ENCODE measurements at regions not wholly inside any gene's neighbourhood (a gene's known extent, or its start where the extent isn't known, plus 50 kb on each side); places are given as distances from the start of the nearest gene placed in this dataset.
"Not testable (repeated sequence)": the region's sequence is repeated elsewhere in the genome, so short reads cannot be mapped to it uniquely, and the experiment has no call there.

GRCh38 chr4:9000505-9001001 is 128.9 kb upstream of the HMX1 start:
- peak; percentile 48 for DNase-seq (ENCODE audit: extremely low spot score)
- POLR2A ChIA-PET: not testable (repeated sequence)
- peak; percentile 58 for TF ChIP-seq CTCF (IDR thresholded peaks at IDR 0.05; ENCODE audit: control extremely low read depth, extremely low read depth, low read depth, missing control alignments)
- CTCF ChIA-PET: interaction anchor here (0.7 to 1.0 kb wide), 6 partner anchors 9 to 121 kb away, joined by 3 to 4 read pairs (median 3); no protein-coding TSS in a partner anchor

- POLR2A ChIA-PET; DNase-seq (ENCODE audit: extremely low spot score); CTCF ChIA-PET: not testable (repeated sequence)
Measured at GRCh38 chr4:8992981-8993380, 121.3 kb upstream of the HMX1 start.

DNA sequence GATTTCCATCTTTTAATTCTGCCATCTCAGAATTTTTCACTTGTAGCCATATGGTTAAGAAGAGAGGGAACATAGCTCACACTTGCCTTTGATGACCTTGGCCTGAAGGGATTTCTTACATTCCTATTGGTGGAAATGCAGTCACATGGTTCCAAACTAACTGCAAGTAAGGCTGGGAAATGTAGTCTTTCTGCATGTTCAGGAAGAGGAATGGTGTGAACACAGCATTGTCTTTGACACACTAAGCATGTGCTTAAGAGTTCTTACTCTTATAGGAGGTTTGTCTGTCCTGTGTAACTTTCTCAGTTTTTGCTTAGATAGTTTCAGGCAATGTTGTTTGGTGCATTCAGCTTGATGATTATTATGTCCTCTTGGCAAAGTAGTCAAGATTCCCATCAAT is 119.8 kb upstream of the HMX1 start:
- DNase-seq (ENCODE audit: extremely low spot score); POLR2A ChIA-PET: not testable (repeated sequence)
- CTCF ChIA-PET: interaction anchor here (1.5 kb wide), 1 partner anchor 9 kb away, joined by 3 read pairs; no protein-coding TSS in a partner anchor

GRCh38 chr4:8990341-8990740 is 118.7 kb upstream of the HMX1 start:
- CTCF ChIA-PET; DNase-seq (ENCODE audit: extremely low spot score); POLR2A ChIA-PET: not testable (repeated sequence)

- CTCF ChIA-PET; POLR2A ChIA-PET; DNase-seq (ENCODE audit: extremely low spot score): not testable (repeated sequence)
Measured at GRCh38 chr4:8985786-8986185, 114.1 kb upstream of the HMX1 start.

DNA sequence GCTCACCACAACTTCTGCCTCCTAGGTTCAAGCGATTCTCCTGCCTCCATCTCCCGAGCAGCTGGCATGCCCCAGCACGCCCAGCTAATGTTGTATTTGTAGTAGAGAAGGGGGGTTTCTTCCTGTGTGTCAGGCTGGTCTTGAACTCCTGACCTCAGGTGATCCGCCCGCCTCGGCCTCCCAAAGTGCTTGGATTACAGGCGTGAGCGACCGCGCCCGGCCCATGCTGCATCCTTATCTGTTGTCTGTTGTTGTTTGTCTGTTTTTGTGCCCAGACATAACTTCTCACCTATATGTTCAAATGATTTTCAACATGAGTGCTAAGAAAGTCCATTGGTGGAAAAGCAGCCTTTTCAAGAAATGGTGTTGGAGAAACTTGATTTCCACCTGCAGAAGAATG is 113.0 kb upstream of the HMX1 start:
- DNase-seq (ENCODE audit: extremely low spot score); POLR2A ChIA-PET; CTCF ChIA-PET: not testable (repeated sequence)

DNA sequence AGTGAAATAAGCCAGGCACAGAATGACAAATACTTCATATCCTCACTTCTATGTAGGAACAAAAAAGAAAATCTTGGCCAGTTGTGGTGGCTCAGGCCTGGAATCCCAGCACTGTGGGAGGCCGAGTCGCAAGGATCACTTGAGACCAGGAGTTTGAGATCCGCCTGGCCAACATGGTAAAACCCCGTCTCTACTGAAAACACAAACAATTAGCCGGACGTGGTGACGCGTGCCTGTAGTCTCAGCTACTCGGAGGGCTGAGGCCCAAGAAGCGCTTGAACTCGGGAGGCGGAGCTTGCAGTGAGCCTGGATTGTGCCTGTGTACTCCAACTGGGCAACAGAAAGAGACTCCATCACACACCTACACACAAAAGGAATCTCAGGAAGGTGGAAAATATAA is 112.3 kb upstream of the HMX1 start:
- POLR2A ChIA-PET; CTCF ChIA-PET; DNase-seq (ENCODE audit: extremely low spot score): not testable (repeated sequence)

DNA sequence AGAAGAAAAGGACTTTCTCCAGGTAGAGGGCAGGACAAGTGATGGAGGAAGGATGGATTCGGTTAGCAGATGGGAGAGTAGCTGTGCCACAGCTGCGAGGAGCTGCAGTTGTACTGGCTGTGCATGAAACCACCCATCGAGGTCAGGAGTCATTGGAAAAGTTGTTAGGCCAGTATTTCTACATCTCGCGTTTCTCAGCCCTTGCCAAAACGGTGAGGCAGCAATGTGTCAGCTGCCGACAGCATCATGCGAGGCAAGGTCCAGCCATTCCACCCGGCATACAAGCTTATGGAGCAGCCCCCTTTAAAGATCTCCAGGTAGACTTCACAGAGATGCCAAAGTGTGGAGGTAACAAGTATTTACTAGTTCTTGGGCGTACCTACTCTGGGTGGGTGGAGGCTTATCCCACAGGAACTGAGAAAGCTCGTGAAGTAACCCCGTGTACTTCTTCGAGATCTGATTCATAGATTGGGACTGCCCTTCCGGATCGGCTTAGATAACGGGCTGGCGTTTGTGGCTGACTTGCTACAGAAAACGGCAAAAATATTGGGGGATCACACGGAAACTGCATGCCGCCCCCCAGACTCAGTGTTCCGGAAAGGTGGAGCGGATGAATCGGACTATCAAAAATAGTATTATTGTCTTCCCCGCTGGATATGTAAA is 105.0 kb upstream of the HMX1 start:
- DNase-seq (ENCODE audit: extremely low spot score); CTCF ChIA-PET; POLR2A ChIA-PET: not testable (repeated sequence)

- POLR2A ChIA-PET; CTCF ChIA-PET; DNase-seq (ENCODE audit: extremely low spot score): not testable (repeated sequence)
Measured at GRCh38 chr4:8972635-8973034, 101.0 kb upstream of the HMX1 start.

GRCh38 chr4:8965896-8966295 is 94.3 kb upstream of the HMX1 start:
- POLR2A ChIA-PET; DNase-seq (ENCODE audit: extremely low spot score); CTCF ChIA-PET: not testable (repeated sequence)

GRCh38 chr4:8964201-8964788 is 92.7 kb upstream of the HMX1 start:
- CTCF ChIA-PET; POLR2A ChIA-PET; DNase-seq (ENCODE audit: extremely low spot score): not testable (repeated sequence)

GRCh38 chr4:8963533-8963932 is 91.9 kb upstream of the HMX1 start:
- POLR2A ChIA-PET; DNase-seq (ENCODE audit: extremely low spot score); CTCF ChIA-PET: not testable (repeated sequence)

DNA sequence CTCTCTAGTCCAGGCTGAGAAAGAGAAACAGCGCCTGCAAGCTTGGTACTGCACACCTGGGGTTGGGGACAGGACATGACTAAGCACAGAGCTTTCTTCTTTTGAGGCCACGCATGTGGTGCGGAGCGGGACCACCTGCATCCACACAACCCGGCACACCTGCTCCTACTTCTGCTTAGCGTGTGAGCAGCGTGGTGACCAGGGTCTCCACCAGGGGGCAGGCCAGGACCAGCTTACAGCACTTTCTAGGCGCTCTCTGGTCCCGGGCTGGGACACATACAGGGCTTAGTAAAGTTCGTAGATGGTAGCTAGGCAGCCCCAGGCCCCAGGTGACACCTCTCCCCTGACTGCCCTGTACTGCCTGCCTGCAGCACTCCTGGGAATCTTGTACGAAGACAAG is 89.7 kb upstream of the HMX1 start:
- DNase-seq (ENCODE audit: extremely low spot score); POLR2A ChIA-PET; CTCF ChIA-PET: not testable (repeated sequence)
- peak; percentile 50 for TF ChIP-seq CTCF (IDR thresholded peaks at IDR 0.05; ENCODE audit: control extremely low read depth, extremely low read depth, low read depth, missing control alignments)

DNA sequence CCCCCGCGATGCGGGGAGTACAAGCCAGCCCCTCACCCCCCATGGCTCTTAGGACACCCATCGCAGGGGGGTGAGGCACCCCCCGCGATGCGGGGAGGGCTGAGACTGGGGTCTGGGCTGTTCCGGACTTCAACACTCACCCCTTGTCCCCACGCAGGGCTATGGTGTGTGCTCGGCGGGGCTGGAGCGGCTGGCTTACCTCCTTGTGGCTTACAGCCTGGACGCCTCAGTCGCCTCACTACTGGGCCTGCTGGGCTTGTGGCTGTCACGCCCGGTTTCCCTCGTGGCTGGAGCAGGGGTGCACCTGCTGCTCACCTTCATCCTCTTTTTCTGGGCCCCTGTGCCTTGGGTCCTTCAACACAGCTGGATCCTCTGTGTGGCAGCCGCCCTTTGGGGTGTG is 87.8 kb upstream of the HMX1 start:
- POLR2A ChIA-PET; DNase-seq (ENCODE audit: extremely low spot score); CTCF ChIA-PET: not testable (repeated sequence)

GRCh38 chr4:8954001-8954400 is 82.4 kb upstream of the HMX1 start:
- POLR2A ChIA-PET: not testable (repeated sequence)

GRCh38 chr4:8952791-8953190 is 81.2 kb upstream of the HMX1 start:
- POLR2A ChIA-PET; CTCF ChIA-PET; DNase-seq (ENCODE audit: extremely low spot score): not testable (repeated sequence)

More at GRCh38 chr4:8954001-8954400, 82.4 kb upstream of the HMX1 start:
- CTCF ChIA-PET; DNase-seq (ENCODE audit: extremely low spot score): not testable (repeated sequence)

DNA sequence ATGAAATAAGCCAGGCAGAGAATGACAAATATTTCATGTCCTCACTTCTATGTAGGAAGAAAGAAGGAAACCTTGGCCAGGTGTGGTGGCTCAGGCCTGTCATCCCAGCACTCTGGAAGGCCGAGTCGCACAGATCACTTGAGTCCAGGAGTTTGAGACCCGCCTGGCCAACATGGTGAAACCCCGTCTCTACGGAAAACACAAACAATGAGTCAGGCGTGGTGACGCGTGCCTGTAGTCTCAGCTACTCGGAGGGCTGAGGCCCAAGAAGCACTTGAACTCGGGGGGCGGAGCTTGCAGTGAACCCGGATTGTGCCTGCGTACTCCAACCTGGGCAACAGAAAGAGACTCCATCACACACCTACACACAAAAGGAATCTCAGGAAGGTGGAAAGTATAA is 80.5 kb upstream of the HMX1 start:
- CTCF ChIA-PET; DNase-seq (ENCODE audit: extremely low spot score); POLR2A ChIA-PET: not testable (repeated sequence)

All from GM10248 (cell line).